Left renal pelvis (tissue), 4 donors: ENCODE measurements at regions not wholly inside any gene's neighbourhood (a gene's known extent, or its start where the extent isn't known, plus 50 kb on each side); places are given as distances from the start of the nearest gene placed in this dataset.

Experiments used
- DNase-seq, 4 donors: peaks; one replicate each; pipeline ENCODE4 v3.0.0-alpha.2; 2013; ENCODE audit warnings: low read depth in 4 of 4, low spot score in 3 of 4

DNA sequence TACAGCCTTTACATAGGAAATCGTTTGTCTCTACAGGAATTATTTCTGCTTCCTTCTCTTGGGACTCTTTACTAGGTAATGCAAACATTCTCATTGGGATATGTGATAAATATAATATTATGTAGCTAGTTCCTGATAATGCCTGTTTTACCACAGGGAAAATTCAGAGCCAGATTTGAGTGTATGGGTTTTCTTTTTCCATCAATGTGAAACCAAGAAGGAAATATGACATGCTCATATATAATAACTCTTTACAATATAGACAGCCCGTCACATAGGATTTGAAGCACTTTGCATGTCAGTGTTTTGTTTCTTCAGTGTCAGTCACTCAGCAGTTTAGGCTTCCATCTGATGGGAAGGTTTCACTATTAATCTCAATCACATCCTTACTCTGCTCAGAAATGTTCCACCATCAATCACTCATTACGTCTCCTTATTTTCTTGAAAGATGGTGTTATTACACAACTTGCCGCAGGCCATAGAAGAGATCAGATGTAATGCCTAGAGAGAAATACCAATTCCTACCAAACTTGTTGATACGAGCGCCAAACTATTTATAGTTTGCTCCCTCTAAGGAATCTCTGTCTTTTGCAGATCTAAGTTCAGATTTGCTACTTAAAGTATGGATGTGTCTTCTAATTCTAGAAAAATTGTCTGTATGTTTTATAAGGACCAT lies 314.8 kb downstream of the DIPK2A start:
- no peak for DNase-seq

DNA sequence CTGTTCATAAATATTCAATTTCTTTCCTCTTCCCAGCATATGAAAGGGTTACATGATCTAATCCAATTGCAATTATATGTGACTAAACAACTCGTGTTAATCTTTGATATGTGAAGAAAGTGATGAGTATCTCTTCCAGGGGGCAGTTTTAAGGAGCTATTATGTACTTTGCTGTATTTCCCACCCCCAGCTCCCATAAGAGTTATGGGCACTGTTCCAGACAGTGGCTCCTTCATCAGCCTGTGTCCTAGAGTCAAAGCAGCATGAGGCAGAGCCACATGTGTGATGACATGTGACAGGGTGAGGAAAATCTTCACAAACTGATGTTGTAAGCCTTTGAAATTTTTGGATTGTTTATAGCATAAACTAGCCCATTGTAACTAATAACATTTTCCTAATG lies 315.4 kb downstream of the DIPK2A start:
- DNase-seq, result no peak

DNA sequence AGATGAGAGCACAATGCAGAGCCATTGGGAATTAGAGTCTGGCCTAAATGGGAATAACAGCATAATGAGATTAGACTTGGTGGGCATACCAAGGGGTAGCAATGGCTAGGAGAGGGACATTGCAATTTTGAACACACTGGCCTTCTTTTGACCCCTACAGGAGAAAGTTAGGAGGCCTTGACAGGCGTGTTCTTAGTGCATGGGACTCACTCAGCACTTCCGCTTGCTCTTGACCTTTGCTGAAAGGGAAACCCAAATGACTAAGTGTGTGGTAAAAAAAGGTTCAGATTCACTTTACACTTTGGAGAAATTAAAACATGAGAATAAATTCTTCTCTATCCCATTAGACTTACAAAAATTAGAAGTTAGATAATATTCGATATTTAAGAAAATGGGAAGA lies 317.4 kb downstream of the DIPK2A start:
- DNase-seq, result no peak

DNA sequence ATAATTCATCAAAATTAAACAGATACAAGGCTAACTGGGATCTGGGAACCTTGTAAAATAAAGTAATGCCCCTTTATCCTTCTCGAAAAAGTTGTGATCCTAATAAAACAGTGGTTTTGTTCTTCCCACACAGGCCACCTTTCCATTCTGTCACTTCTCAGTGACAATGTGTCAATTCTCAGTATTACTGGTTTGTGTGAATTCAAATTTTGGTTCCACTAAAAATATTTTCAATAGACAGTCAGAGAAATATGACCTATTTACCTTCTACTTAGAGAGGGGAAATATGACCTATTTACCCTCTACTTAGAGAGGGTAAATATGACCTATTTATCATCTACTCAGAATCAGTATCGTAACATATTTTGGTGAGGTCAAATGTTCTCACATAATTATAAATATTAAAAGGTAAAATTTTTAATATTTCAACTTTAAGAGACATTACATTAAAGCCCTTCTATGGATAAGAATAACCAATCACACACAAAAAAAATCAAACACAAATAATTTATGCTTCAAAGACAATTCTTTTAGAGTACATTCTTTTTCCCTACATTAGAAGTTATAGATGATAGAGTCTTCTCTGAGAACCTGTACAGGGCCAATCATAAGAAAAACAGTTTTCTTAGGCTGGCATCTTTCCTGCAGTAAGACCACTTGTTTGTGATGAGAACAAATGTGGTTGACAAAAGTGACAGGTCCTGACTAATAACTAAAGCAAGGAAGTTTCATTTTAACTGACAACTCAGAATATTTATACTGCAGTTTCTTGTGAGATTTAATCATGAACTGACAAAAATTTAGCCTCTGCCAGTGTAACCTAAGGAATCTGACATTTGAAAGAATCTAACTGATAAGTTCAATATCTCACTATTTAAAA lies 323.3 kb downstream of the DIPK2A start:
- DNase-seq, result no peak

DNA sequence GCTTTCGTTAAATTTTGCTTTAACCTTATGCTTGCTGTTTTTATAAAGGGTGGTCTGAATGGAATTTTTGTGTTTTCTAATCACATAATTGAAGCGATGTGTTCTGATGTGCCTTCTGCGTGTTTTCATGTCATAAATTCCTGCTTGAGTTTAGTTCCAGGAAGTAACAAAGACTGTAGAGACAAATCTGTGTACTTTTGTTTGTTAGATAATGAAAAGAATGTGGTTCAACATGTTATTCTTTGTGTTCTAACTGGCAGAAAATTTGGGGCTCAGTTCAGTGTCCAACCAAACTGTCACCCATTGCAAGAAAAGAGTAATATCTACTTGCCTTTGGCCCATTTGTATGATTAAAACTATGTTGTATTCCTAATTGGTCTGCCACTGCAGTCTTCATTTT lies 324.0 kb downstream of the DIPK2A start:
- no peak for DNase-seq

DNA sequence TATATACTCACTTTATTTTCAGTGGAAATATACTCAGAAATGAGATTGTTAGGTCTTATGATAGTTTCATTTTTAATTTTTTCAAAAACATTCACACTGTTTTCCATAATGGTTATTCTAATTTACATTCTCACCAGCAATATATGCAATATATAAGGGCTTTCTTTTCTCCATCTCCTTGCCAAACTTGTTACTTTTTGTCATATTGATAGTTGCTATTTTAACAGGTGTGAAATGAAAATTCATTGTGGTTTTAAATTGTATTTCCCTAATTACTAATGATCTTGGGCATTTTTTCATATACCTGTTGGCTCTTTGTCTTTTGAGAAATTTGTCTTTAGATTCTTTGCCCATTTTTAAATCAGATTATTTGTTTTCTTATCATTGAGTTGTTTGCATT lies 325.2 kb downstream of the DIPK2A start:
- no peak for DNase-seq

DNA sequence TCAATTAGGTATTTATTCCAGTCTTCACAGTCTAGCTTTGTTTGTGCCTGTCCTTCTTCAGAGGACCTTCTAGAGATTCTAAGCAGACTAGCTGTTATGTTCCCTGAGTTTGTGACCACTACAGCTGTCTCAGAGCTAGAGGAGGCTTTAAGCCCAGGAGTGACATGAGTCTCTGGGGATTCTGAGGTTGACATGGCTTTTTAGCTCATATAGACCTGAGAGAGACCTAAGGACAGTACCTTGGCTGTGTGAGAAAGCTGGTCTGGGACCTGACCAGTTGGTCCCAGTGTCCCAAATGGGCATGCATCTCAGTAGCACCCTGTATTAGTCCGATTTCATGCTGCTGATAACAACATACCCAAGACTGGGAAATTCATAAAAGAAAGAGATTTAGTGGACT lies 330.2 kb downstream of the DIPK2A start:
- DNase-seq, result no peak

DNA sequence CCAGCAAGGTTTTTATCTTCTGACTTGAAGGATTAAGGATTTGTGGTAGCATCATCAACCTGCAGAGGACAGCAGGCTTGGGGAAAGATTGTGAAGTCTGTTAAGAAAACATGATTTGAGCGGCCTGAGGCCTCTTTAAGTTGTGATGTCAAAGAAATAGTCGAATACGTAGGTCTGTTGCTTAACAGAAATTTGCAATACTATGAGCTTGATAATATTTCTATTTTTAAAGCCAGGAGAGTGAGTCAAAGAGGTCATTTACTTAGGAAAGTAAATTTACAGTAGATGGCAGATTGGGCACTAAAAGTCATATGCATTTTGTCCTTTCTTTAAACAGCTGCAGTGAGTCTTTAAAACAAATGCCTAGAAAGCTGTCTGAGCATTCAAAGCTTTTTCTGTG lies 336.3 kb downstream of the DIPK2A start:
- DNase-seq, result no peak

DNA sequence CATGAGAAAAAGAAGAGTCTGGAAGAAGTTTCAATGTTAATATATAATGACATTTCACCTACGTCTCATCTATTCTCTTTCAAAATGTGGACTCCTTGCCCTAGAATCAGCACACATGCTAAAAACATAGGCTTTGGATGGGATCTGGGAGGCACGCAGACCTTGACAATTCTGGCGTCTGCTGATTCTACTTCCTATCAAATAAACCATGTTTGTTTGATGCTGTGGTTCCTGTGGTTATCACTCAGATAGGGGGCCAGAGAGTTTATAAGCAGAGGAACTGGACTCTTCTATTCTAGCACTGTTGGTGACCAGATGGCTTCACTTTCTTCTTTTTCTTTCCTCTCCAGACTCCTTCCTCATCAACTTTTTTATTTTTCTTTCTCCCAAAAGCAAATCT lies 336.8 kb downstream of the DIPK2A start:
- no peak for DNase-seq

DNA sequence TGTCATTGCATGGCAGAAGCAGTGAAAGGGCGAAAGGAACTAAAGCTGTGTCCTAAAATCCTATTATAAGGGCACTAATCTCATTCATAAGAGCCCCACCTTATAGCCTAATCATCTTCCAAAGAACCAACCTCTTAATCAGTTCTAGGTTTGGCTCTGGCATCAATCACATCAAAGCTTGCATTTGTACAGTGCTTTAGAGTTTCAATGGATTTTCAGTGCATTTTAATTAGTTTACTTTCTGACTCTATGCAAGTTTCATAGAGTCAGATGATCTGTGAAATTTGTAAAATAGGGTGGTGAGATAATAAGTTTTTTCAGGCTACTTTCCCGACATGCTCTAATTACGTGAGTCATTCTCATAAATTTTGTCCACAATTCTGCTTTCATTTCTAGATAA lies 341.1 kb downstream of the DIPK2A start:
- DNase-seq, result no peak

DNA sequence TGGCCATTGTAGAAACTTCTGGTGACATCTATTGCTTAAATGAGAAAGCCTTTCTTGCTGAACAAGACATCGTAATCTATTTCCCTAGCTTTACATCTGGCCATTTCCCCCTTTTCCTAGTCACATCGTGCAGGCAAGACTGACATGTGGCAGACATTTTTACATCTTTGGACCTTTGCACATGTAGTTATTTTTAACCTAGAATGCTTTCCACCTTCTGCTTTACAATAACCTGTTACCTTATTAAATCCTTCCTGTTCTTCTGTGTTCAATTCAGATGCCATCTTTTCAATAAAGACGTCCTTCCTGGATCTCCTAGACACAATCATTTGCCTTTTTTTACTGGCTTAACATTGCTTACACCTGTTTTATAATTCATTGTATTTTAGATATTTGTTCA lies 343.3 kb downstream of the DIPK2A start:
- DNase-seq, result no peak

DNA sequence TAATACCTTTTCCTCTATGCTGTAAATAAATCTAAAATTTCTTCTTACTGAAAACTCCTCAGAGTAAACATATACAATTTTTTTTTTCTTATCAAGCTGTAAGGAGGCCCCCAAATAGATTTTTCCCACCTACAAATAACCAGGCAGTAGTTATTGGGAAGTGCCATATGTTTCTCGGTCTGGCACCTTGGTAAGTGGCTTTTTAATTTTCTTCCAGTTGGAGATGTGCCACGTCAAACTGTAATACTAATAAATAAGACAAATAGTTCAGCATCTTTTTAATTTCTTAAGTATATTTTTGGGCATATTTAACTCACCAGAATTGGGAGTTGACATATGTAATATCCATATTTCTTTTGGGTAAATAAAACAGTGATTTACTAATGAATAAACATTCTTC lies 346.3 kb downstream of the DIPK2A start:
- DNase-seq, result no peak

DNA sequence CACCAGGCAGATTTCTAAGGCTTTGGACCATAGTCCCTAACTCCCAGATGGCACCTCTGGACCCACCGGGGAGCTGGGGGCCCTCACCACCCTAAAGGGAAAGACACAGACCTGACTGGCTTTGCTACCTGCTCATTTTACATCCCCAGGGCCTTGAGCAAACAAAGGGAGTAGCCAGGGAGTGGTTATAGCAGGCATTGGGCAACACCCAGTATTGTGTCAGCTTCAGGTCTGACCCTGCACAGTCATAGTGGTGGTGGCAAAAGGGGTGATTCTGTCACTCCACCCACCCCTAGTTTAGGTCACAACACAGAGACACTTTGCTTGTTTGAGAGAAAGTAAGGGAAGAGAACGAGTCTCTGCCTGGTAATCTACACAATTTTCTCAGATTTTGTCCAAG lies 352.5 kb downstream of the DIPK2A start:
- no peak for DNase-seq

DNA sequence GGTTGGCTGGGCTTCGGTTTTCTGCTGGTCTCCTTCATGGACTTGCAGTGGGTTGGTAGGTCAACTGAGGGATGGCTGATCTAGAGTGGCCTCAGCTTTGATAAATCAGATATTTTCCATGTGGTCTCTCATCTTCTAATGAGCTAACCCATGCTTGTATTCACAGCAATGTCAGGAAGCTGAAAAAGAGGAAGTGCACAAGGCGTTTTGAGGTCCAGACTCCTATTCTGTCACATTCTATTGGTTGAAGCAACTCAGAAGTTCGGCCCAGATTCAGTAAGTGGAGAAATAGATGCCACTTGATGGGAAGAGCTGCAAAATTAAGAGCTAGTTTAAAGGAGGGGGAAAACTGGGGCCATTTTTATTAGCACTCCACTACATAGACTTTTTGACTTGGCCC lies 361.2 kb downstream of the DIPK2A start:
- no peak for DNase-seq

DNA sequence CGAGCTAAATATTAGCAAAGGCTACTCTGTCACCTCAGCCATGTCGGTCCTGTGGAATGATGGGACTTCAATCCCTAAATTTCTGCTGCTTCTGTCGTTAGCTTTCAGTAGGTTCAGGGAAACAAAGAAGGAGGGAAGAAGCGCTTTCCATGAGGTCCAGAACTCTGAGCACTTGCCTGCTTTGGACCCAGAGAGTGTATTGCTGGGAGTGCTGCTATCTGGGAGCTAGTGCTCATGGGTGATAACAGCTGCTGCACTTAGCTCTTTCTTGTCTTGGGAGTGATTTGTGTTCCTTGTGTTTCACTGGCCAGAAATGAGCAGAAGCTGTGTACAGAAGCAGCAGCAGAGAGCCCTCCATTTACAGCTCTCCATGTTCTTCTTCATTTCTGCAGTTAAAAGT lies 369.8 kb downstream of the DIPK2A start:
- no peak for DNase-seq

DNA sequence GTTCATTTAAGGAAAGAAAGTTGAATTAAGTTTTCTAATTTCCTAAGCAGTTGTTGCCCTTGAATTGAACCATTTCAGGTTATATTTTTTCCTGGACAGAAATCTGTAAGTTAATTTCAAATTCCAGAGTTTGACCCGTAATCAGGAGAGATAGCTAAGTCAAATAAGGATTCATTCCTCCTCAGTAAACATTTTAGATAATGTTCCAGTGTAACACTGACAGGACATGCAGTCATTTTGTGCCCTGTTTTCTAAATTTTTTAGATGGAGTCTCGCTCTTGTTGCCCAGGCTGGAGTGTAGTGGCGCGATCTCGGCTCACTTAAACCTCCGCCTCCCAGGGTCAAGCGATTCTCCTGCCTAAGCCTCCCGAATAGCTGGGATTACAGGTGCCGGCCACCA lies 371.7 kb downstream of the DIPK2A start:
- no peak for DNase-seq

DNA sequence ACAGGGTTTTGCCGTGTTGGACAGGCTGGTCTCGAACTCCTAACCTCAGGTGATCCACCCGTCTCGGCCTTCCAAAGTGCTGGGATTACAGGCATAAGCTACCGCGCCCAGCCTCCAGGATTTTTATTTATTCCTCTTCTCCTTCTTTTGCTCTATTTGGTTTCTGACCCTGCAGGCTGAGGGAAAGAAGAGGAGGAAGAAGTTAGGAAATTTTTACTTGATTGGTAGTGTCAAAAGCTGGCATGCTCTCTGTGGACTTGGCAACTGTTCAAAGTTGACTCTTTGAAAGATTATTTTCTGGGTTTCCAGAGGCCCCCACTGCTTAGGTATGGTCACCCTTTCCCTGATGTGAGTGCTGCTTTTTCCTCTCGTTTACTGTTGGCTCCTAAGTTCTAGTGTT lies 372.2 kb downstream of the DIPK2A start:
- no peak for DNase-seq

DNA sequence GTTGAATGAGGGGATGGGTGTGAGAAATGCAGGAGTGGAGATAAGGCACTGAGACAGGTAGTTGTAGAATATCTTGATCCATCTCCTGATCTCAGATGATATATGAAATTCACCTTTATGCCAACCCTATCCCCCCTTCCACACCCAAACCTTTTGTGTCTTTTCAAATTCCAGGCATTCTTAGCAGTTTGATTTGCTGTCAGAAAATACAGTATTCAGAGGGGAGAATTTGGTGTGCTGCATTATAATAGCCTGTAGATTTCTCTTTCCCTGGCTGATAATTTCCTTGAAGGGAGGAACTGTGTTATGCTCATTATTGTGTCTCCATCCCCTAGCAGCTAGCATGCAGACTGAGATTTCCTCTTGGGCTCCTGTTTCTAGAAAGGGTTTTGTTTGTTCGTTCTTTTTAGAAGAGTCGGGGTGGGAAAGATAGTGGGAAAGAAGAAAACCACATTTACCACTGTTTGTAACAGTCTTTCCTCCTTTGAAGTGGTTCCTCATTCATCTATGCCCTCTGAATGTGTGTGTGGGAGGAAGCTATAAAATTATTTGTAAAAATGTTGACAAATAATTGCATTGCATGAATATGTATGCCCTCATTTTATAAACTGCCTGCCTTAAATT lies 373.4 kb downstream of the DIPK2A start:
- no peak for DNase-seq

DNA sequence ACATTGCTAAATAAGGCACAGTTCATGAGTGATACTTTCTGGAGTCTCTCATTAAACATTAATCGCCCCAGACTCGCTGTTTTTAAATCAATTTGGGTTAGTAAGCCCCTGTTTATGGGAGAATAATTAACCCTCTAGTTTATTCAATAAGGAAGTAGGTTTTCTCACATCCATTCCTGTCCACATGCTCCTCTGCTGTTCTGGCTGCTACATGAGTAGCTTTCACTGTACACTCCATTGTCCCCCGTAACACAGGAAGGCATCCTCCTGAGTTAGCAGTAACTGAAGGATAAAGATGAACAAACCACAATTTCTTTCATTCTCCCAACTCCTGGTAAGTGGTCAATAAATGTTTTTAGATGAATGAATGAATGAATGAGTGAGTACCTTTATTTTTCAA lies 378.5 kb downstream of the DIPK2A start:
- no peak for DNase-seq

DNA sequence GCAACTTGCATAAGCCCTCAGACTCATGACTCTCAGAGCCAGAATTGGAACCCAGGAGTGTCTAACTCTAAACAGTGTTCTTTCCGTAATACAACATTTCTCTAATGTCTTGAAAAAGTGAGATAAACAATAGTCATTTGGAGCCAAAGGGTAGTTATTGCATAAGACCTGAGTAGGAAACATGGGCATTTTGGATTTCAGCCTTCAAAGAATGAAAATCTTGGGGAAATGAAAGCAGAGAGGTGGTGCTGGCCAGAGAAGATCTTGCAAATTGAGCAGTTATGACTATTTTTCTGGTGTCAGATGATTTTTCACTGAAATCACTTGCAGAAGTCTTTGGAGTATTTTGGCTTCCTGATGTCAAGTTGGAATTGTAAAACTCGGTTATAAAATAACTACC lies 379.4 kb downstream of the DIPK2A start:
- no peak for DNase-seq

DNA sequence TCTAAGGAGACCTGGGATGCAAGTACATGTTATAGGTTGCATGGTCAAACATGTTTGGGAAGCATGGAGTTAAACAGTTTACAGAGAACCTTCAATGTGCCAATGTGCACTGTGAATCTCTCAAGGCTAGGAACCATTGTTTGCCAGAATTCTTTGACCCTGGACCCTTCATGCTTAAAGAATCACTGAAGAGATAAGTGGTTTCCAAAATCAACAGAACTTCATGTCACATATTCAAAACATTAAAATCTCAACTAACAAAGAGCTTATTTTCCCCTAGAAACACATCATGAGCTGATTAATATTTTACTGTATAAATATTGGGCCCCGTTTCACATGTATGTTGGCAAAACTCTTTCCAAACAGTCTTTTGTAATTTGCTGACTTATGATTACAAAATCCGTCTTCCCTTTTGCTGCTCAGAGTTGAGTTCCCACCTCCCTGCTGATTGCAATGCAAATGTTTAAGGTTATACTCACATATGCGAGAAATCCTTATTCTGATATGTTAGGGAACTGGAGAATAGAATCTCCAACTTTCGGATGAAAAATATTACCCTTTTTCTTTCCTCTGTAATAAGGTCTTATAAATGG lies 380.2 kb downstream of the DIPK2A start:
- DNase-seq, result no peak

DNA sequence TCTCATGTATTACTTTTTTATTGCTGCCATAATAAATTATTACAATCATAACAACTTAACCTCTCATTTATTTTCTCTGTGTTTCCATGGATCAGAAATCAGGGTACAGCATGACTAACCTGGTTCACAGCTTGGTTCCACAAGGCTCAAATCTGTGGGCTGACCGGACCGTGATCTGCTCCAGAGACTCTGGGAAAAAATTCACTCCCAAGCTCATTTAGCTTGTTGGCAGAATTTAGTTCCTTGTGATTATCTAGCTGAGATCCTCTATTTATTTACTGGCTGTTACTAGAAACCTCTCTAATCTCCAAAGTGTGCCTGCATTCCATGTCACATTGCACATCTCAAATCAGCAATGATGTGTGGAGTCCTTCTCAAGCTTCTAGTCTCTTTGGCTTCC lies 386.6 kb downstream of the DIPK2A start:
- DNase-seq, result no peak
